GM19324 (cell line): ENCODE measurements at regions not wholly inside any gene's neighbourhood (a gene's known extent, or its start where the extent isn't known, plus 50 kb on each side); places are given as distances from the start of the nearest gene placed in this dataset.
"Not testable (repeated sequence)": the region's sequence is repeated elsewhere in the genome, so short reads cannot be mapped to it uniquely, and the experiment has no call there.

Source experiments
- ATAC-seq: cut with Tn5 transposase; IDR thresholded peaks from one replicate; pipeline ENCODE4 v1.9.1; 2021; ENCODE audit warnings: mild to moderate bottlenecking, moderate library complexity; ENCODE audit not compliant: unreplicated experiment, low FRiP score

DNA sequence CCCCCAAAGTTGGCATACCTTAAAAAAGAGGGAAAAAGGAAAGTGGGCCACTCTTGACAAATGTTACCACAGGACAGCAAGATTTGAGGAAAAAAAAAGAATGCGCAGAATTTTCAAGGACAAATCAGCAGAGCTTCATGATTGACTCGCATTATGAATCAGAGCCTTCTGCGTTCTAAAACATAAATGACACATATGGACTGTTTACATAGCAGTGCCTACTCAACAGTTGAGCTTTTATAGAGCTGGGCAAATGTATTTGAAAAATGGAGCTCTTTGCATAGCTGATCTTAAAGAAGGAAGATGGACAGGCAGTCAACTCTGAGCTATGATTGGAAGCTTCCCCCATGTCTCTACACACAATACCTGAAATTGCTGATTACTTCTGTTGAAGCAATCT lies 213.2 kb upstream of the NT5E start:
- no peak for ATAC-seq

DNA sequence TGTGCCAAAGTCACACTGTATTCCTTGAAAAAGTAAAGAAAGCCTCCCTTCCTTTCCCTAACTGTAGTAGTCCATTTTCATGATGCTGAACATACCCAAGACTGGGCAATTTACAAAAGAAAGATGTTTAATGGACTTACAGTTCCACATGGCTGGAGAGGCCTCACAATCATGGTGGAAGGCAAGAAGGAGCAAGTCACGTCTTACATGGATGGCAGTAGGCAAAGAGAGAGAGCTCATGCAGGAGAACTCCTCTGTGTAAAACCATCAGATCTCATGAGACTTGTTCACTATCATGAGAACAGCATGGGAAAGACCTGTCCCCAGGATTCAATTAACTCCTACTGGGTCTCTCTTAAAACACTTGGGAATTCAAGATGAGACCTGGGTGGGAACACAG lies 222.5 kb upstream of the NT5E start:
- not testable (repeated sequence) for ATAC-seq

DNA sequence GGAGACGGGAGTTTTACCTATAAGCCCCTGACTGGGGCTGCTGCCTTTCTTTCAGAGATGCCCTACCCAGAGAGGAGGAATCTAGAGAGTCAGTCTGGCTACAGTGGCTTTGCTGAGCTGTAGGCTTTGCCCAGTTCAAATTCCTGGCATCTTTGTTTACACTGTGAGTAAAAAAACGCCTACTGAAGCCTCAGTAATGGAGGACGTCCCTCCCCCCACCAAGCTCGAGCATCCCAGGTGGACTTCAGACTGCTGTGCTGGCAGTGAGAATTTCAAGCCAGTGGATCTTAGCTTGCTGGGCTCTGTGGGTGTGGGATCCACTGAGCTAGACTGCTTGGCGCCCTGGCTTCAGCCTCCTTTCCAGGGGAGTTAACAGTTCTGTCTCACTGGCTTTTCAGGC lies 237.1 kb upstream of the NT5E start:
- not testable (repeated sequence) for ATAC-seq

DNA sequence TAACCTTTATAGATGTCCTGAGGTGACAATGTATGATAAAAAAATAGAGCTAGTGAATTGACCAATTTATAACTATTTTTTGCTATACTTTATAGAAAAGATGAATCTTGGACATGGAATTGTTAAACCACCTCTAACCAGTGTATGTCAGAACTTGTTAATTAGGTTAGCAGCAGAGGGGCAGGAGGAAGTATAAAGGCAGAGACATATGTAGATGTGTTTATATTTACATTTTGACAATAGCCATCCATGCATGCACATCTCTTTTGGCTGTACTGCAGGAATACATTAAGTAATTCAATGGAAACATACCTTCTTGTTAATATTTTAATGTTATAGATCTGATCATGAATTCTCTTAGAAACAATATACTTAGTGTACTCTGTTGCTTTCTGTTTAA lies 254.6 kb upstream of the NT5E start:
- no peak for ATAC-seq

DNA sequence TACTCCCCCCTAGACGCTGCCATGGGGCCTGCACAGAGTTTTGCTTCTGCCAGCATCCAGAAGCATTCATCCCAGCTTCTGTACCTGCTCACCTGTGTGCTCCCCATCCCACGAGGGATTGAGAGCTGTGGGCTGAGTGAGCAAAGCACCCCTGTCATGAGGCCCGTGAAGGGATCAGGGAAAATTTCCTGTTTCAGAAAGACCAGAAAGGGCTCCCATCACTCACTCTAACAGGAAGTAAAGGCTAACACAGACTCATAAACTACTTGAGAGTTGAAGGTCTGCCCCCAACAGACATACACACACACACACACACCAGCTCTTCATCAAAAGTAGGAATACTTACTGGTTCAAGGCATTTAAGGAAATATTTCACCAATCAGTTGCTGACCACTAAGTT lies 256.5 kb upstream of the NT5E start:
- ATAC-seq = no peak

DNA sequence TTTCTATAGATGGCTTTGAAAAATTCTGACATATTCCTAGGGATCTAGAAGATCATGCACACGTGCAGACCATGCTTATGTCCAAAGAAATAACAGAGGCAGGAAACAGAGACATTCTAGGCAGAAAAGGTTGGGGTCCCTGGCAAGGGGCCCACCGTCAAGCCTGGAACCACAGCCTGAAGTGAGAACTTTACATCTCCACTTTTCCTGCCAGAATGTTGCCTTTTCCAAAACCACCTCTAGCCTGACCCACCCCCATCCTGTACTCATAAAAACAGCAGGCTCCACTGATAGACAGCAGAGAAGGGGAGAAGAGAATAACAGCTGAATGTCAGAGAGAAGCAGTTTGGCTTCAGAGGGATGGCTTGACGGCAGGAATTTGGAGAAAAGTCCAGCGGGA lies 257.3 kb upstream of the NT5E start:
- no peak for ATAC-seq

DNA sequence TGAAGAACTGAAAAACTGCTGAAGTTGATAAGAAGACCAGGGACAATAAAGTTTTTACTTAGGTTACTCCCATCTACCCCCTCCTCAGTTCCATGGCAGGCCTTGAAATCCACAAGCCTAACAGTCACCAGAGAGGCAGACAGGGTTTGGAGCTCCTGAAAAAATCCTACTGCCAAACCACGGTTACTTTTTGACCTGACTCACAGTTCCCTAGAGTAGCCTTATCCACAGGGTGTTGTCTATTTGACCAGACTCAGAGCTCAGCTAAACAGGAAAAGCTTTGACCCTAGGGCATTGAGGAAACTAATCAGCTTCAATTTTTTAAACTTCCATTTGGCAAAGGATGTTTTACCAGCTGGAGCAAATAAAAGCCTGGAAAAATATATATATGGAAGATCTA lies 257.7 kb upstream of the NT5E start:
- ATAC-seq = no peak

DNA sequence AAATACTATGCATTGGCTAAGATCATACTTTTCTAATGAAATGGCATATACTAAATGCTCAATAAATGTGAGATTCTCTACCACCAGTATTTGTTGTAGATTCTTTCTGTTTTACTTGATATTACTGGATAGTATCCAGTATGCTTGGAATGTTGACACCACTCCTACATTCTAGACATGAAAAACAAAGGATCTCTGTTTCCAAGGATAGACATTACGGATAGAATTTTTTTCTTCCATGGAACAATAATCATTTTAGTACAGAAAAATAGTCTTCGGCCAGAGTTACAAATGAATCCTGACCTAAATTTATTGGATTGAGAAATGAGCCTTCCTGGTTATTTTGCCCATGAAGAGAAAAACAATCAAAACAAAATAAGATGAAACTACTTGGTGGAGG lies 258.2 kb upstream of the NT5E start:
- no peak for ATAC-seq

DNA sequence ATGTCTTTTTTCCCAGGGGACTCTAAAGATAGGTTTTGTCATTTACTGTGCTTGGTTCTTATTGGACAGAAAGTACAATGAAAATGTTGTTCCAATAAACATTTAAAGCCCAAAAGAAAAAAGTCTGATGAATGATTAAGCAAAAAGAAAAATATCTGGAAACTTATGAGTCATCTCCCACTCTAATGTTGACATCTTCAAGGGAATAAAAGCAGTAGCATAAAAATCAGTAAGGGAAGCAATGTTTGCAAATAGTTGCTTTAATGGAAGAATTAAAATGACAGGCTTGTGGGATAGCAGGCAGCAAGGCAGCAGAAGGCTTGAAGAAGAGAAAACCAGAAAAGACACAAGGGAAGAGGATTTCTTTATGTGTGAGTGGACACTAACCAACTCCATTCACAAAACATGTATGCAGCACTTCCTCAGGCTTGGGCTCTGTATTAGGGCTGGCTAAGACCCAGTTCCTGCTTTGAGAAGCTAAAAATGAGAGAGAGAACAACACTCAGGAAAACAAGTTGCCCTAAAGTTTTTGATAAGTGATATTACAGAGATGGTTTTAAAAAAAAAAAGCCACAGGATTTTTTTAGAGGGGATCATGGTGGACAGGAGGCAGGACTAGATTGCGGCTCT lies 263.2 kb upstream of the NT5E start:
- no peak for ATAC-seq

DNA sequence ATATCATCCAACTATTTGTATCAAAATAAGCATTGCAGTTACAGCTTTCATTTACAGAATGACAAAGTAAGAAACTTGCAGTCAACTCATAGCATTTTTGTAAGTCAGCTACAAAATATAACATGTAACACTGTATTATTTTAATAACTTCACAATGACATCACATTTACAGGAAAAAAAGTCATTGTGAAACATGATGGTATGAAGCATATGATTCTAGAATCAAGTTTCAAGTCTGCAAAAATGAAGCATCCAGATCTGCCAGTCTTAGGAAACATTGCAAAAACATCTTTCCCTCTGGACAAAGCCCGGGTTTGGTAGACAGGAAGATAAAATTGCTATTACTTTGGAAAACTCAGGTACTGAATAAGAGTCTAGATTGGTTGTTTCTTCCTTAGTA lies 263.9 kb upstream of the NT5E start:
- ATAC-seq = no peak

DNA sequence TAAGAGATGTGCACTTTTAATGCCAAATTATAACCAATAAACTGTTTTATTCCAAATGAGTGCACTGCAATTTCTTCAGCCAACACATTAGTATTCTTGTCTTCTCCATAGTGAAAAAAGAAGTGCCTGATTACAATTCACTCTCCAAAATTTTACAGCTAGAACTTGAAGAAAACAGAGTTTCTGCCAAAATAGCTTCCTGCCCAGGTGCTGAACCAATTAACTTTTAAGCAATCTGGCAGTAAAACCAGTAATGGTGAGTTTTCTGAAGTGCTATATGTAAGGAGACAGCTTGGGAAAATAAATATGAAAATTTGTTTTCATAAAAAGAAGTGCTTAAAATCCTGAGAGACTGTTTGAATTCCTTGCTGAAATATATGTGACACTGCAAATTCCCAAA lies 266.0 kb upstream of the NT5E start:
- ATAC-seq = no peak

DNA sequence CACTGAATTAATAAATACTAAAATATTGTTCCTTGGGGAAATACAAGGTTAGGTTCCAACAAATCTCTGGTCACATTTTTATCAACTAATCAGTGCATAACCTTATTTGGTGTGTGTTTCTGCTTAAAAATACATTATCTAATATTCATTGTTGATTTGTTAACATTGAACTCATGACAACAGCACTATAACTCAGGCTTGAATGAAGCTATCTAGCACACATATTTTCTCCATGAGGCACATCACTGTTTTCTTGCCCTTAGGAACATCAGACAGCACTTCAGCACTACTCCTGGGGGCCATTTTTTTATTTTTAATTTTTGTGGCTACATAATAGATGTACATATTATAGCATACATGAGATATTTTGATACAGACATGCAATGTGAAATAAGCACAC lies 277.2 kb upstream of the NT5E start:
- no peak for ATAC-seq

DNA sequence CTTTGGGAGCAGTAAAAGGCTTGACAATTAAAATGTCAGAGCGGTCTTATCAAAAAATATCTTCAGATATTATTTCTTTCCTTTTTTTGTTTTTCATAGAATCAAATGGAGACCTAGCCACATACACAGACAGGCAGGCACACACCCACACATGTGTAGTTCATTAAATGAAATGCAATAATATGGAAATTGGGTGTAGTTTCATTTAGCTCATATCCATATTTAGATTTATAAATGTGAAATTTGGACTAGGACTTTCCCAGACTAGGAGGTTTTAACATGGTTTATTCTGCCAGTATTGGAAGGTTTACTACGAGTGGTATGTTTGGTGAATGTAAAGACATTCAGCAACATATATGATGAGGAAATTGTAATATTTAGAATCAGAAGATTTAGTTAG lies 277.7 kb upstream of the NT5E start:
- no peak for ATAC-seq

DNA sequence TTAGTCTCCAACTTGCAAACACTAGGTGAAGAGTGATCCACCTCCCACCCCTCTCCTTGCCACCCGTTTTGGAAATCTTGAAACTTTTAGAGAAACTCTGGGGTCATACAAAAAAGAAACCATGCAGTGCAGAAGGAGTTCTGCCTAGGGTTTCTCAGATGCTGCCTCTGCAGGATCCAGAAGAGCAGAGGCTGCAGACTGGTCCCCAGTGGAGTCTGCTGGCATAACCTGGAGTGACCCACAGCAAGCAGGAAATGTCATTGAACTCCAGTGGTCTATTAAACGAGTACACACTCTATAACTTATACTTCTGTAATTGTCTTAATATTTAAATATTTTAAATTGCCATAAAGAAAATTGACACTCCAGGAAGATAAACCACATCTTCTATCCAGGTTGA lies 280.7 kb upstream of the NT5E start:
- no peak for ATAC-seq

DNA sequence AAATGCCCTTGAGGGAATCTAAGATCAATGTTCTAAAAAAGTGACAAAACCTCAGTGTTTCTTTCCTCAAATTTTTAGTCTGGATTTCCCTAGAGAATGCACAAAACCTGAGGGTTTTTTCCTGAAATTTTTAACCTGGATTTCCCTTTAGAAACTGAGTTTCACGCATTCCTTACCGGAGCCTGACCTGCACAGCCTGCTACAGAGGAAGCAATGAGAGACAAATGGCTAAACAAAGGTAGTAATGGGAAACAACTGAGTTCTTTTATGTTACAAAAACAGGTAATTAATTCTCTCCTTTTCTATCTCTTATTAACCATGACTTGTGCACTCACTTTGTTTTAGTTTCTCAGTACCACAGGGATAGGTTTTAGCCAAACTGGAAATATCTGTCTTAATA lies 281.7 kb upstream of the NT5E start:
- ATAC-seq = no peak

DNA sequence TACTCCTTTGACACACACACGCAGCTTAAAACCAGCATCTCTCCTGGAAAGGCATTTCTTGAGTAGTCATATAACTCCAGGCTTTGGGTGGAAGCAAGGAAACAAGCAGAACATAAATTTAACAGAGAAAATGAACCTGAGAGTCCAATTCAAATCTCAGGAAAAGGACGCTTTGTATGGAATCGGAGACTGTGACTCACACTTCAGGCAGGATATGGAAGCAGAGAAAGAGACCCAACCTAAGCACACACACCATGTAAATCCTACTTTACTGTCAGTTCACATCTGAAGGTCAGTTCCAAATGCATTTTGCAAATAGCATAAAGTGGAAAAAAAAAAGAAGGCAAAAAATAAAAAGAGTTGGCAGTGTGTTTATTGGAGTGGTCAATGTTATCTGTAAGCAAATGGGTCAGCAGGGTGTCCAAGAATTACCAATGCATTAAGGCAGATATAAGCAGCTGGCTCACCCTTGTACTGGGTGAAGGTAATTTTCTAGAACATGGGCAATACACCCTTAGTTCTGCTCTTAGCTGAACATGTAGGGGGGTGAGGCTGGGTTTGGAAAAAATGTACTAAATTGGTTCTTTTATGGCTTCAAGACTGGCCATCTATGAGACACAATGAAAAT lies 283.7 kb upstream of the NT5E start:
- ATAC-seq = no peak

DNA sequence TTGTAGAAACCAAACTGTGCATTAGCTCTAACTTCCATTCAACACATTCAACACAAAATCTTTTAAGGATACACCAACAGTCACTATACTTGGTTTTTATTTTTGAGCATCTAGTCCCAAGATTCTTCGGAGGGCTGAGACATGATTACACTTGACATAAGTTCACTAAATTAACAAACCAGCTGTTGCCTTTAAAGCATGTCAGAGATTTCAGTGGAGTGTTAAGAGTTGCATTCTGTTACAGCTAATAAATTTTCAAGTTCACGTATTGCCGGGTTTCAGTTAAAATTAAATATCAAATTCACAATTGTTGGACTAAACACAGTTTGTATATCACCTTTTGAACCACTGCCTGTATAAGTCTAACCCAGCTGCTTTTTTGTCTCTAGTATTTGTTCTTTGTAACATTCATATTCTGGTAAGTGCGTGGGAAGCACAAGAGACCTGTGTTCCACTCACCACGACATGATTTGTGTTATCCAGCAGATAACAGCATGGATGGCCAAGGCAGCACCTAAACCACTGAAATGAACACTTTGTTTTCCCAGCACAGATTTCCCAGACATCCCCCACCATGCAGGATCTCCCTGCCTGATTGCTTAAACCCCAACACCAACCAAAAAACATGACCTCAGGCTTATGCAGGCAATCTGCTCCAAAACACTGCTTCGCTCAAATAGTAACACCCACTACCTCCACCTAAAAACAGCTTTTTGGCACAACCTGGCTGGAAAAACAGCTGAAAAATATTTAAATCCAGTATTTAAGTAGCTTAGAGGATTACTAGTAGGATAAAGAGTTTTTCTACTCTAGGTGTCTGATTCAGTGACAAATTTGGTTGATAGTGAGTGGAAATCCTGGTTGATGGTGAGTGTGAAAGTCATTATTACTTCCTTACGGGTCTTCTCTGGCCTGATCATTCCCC lies 286.5 kb upstream of the NT5E start:
- ATAC-seq = no peak

DNA sequence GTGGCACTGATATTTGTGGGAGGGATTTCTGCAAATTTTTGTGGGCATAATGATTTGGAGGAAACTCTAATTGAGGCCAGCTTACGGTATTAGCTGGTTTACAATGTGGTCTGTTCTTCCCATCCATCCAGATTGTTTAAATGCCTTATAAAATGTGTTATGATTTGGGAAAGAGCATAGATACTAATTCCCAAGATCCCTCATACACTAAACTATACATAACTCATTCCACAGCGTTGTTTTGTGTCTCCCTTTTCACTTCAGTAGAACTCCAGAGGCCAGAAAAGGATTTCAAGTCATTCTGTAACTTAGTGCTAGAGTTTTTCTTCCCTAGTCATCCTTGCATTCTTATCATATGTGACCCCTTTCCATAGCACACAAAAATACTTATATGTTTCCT lies 292.6 kb upstream of the NT5E start:
- no peak for ATAC-seq

DNA sequence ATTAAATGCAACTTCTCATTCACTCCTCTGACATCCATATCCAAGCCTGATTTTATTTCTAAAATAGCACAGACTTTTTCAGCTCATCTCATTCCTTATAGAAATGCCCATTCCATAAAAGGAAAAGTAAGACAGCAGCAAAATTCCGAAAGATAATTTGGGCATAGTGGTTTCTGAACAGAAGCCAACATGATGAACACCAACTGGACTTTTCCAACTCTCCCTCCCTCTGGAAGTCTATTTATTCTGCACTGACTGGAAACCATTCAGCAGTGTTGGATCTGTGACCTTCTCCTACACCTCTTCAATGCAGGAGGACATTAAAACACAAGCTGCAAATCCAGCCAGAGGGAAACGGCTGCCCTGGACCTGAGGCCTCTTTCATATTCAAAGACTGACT lies 306.2 kb upstream of the NT5E start:
- ATAC-seq = no peak

DNA sequence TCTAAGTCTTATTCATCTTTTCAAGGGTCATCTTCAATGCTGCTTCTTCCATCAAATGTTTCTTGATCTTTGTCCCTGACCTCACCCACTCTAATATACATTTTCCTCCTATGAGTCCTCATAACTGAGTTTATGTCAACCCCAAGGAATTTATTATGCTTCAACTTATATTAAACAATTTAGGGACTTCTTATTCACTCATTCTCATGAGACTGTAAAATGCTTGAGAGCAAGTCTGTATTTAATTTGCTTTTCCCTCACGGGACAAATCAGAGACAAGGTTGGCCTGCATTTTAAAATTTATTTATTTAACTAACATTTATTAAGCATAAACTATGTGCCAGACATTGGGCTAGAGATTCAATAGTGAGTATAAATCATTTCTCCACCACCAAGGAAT lies 312.0 kb upstream of the NT5E start:
- ATAC-seq = no peak

DNA sequence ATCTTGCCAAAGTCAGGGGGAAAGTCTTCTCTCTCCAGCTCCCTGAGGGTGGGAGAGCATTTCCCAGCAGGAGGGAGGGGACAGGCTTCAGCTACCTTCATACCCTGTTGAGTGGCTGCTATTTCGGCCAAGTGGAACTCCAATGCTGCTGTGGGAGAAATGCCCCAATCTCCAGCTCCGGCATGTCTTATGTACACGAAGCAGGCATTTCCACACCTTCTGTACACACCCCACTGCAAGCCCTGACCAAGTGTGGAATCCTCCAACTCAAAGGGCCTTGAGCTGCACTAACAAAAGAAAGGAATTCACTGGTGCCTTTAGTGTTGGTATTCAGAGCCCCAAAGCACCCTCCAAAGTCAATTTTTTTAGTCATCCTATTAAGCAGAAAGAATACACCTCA lies 313.6 kb upstream of the NT5E start:
- no peak for ATAC-seq
